ENCODE measurements at regions not wholly inside any gene's neighbourhood (a gene's known extent, or its start where the extent isn't known, plus 50 kb on each side); places are given as distances from the start of the nearest gene placed in this dataset.

DNA sequence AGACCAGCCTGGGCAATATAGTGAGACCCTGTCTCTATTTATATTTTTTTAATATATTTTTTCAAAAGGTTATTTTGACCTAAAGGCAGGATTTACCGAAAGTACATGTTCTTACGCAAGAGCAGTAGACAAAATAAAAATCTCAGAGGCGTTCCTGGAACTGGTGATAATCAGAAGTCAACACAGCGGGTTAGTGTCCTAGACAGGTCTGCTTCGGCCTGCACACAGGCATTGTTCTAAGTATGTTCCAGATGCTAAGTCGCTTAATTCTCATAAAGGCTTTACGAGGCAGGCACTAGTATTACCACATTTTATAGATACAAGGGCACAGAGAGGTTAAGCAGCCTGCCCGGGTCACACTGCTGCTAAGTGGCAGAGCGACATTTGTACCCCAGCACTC, 56.9 kb upstream of the SLC25A33 start:
- TF ChIP-seq, protein P1, sequence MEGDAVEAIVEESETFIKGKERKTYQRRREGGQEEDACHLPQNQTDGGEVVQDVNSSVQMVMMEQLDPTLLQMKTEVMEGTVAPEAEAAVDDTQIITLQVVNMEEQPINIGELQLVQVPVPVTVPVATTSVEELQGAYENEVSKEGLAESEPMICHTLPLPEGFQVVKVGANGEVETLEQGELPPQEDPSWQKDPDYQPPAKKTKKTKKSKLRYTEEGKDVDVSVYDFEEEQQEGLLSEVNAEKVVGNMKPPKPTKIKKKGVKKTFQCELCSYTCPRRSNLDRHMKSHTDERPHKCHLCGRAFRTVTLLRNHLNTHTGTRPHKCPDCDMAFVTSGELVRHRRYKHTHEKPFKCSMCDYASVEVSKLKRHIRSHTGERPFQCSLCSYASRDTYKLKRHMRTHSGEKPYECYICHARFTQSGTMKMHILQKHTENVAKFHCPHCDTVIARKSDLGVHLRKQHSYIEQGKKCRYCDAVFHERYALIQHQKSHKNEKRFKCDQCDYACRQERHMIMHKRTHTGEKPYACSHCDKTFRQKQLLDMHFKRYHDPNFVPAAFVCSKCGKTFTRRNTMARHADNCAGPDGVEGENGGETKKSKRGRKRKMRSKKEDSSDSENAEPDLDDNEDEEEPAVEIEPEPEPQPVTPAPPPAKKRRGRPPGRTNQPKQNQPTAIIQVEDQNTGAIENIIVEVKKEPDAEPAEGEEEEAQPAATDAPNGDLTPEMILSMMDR (IDR thresholded peaks at IDR 0.05), result no peak
- TF ChIP-seq POLR2A (IDR thresholded peaks at IDR 0.05), result no peak
